ENCODE measurements at regions not wholly inside any gene's neighbourhood (a gene's known extent, or its start where the extent isn't known, plus 50 kb on each side); places are given as distances from the start of the nearest gene placed in this dataset.

- TF ChIP-seq CTCF (IDR thresholded peaks at IDR 0.05) (no peak), POLR2A (IDR thresholded peaks at IDR 0.05) (no peak), EP300 (IDR thresholded peaks at IDR 0.05) (no peak)
These were observed 62.7 kb upstream of the SLC2A12 start for GRCh38 chr6:134114918-134115714.

All from ovary (tissue), 3 donors.